ENCODE measurements at regions not wholly inside any gene's neighbourhood (a gene's known extent, or its start where the extent isn't known, plus 50 kb on each side); places are given as distances from the start of the nearest gene placed in this dataset.

DNA sequence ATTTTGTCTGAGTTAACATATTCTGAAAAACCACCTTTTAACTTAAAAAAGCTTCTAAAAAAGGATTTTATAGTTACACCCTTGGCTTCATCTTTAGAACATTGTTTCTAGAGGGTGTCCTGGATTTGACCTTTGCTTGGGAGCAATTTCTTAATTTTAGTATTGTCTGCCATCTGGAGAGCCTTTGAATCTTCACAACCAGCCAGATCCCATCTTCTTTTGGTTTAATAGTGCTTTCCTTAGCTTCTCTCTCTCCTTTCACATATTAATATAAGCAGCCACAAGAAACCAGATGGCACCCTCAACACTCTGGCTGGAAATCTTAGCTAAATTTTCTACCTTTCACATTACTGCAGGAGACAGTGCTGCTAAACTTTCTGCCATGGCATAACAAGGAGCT, 76.5 kb upstream of the TSPAN2 start (continued):
- TF ChIP-seq MAFK (IDR thresholded peaks at IDR 0.05; ENCODE audit: low read depth, low read length) (no peak), RFX5 (IDR thresholded peaks at IDR 0.05; ENCODE audit: borderline replicate concordance, low read depth, low read length) (no peak), FOSL1 (IDR thresholded peaks at IDR 0.05; ENCODE audit: insufficient read depth, low read depth, low read length) (no peak), RNF2 (IDR thresholded peaks at IDR 0.05; ENCODE audit: borderline replicate concordance, low read depth, low read length, missing control alignments, poor library complexity, severe bottlenecking) (no peak)

Data from H1 (cell line).